Fibroblast of lung (primary cell): ENCODE measurements at regions not wholly inside any gene's neighbourhood (a gene's known extent, or its start where the extent isn't known, plus 50 kb on each side); places are given as distances from the start of the nearest gene placed in this dataset.

Source experiments
- DNase-seq, 2 donors: peaks; one replicate each; pipeline versions ENCODE4 v3.0.0 to v3.0.0-alpha.2; 2010; ENCODE audit warnings: low read depth in 2 of 2
- H2AFZ ChIP-seq: 2 replicates; pipeline ENCODE4 v1.5.1; 2012; ENCODE audit warnings: low read length, control low read depth, inconsistent platforms
- H3K27ac ChIP-seq: 2 replicates; pipeline ENCODE4 v1.5.1; 2011; ENCODE audit warnings: low read length, control low read depth; ENCODE audit not compliant: insufficient read depth
- H3K27me3 ChIP-seq: 2 replicates; pipeline ENCODE4 v1.5.1; 2011; ENCODE audit warnings: mild to moderate bottlenecking, low read length; ENCODE audit not compliant: control insufficient read depth, insufficient read depth
- H3K36me3 ChIP-seq: 2 replicates; pipeline ENCODE4 v1.5.1; 2011; ENCODE audit warnings: low read length; ENCODE audit not compliant: control insufficient read depth, insufficient read depth
- H3K4me1 ChIP-seq: 2 replicates; pipeline ENCODE4 v1.5.1; 2011; ENCODE audit warnings: low read length; ENCODE audit not compliant: control insufficient read depth, insufficient read depth; ENCODE audit errors: extremely low read depth
- H3K4me2 ChIP-seq: 2 replicates; pipeline ENCODE4 v1.5.1; 2011; ENCODE audit warnings: low read length, control low read depth; ENCODE audit not compliant: insufficient read depth; ENCODE audit errors: extremely low read depth
- H3K4me3 ChIP-seq, 4 experiments: fragments of 200-600 bp in 1 of 4; sonication (generic) in 1 of 4; replicated peaks in 1 of 4; 2 replicates each; pipeline ENCODE4 v1.5.1; 2011 to 2016; ENCODE audit warnings: low read length in 4 of 4, low read depth in 3 of 4, mild to moderate bottlenecking in 3 of 4, control low read depth in 2 of 4, inconsistent platforms in 1 of 4, mixed read lengths in 1 of 4; ENCODE audit not compliant: insufficient read depth in 1 of 4; ENCODE audit errors: control extremely low read depth in 1 of 4
- H3K79me2 ChIP-seq: 2 replicates; pipeline ENCODE4 v1.5.1; 2012; ENCODE audit warnings: mild to moderate bottlenecking, low read length, inconsistent platforms; ENCODE audit not compliant: control insufficient read depth, insufficient read depth
- H3K9ac ChIP-seq: 2 replicates; pipeline ENCODE4 v1.5.1; 2011; ENCODE audit warnings: mild to moderate bottlenecking, low read length, control low read depth; ENCODE audit not compliant: insufficient read depth
- H3K9me3 ChIP-seq: 2 replicates; pipeline ENCODE4 v1.5.1; 2012; ENCODE audit warnings: low read depth, low read length; ENCODE audit not compliant: control insufficient read depth, insufficient read depth
- H4K20me1 ChIP-seq: 2 replicates; pipeline ENCODE4 v1.5.1; 2011; ENCODE audit warnings: low read length; ENCODE audit not compliant: control insufficient read depth, insufficient read depth; ENCODE audit errors: extremely low read depth
- CTCF ChIP-seq, 2 donors: IDR thresholded peaks in 1 of 2; conservative IDR thresholded peaks in 1 of 2; 1 replicate in 1 of 2; 2 replicates in 1 of 2; pipeline ENCODE4 v1.5.1; 2011 to 2012; ENCODE audit warnings: low read length in 2 of 2, control low read depth in 1 of 2, inconsistent platforms in 1 of 2, low read depth in 1 of 2, mild to moderate bottlenecking in 1 of 2
- EZH2 ChIP-seq: IDR thresholded peaks from 2 replicates; pipeline ENCODE4 v1.5.1; 2012; ENCODE audit warnings: low read length, control low read depth, mild to moderate bottlenecking; ENCODE audit errors: missing control alignments

GRCh38 chr11:109973486-109973885 lies 119.7 kb upstream of the ZC3H12C start:
- no peak for TF ChIP-seq EZH2
- no peak for TF ChIP-seq CTCF (conservative IDR thresholded peaks at IDR 0.05 in 1 of 2, IDR thresholded peaks at IDR 0.05 in 1 of 2; ENCODE audit: low read depth in 1 of 2, low read length in 2 of 2)

GRCh38 chr11:109974523-109974922 lies 118.7 kb upstream of the ZC3H12C start:
- Histone ChIP-seq H4K20me1 (no peaks in the 10 kb centered on the region), H3K79me2 (no peaks in the 10 kb centered on the region), H3K27ac (no peak overlapping the region), H3K36me3 (no peaks in the 10 kb centered on the region), H3K4me3 (no peak overlapping the region), H3K27me3 (no peaks in the 10 kb centered on the region), H3K4me2 (no peak overlapping the region), H3K9me3 (no peaks in the 10 kb centered on the region), H3K9ac (no peak overlapping the region), H3K4me1 (no peaks in the 10 kb centered on the region), H2AFZ (no peak overlapping the region)
- TF ChIP-seq CTCF (conservative IDR thresholded peaks at IDR 0.05 in 1 of 2, IDR thresholded peaks at IDR 0.05 in 1 of 2; ENCODE audit: low read depth in 1 of 2, low read length in 2 of 2) (no peak), EZH2 (no peak)
- DNase-seq, result no peak

More at GRCh38 chr11:109973486-109973885, 119.7 kb upstream of the ZC3H12C start:
- H3K9ac ChIP-seq, result no peak overlapping the region
- no peak overlapping the region for H3K27ac ChIP-seq
- no peak overlapping the region for H3K4me2 ChIP-seq
- H3K79me2 ChIP-seq, result no peaks in the 10 kb centered on the region
- no peaks in the 10 kb centered on the region for H3K9me3 ChIP-seq
- no peak for DNase-seq
- no peaks in the 10 kb centered on the region for H4K20me1 ChIP-seq
- H3K4me1 ChIP-seq, result no peaks in the 10 kb centered on the region
- H3K27me3 ChIP-seq, result no peaks in the 10 kb centered on the region
- H3K36me3 ChIP-seq, result no peaks in the 10 kb centered on the region
- no peak overlapping the region for H2AFZ ChIP-seq
- H3K4me3 ChIP-seq, result no peak overlapping the region

- Histone ChIP-seq H3K36me3 (no peaks in the 10 kb centered on the region), H3K4me3 (no peak overlapping the region), H3K4me2 (no peak overlapping the region), H3K9ac (no peak overlapping the region), H2AFZ (no peak overlapping the region), H3K4me1 (no peaks in the 10 kb centered on the region), H3K27me3 (no peaks in the 10 kb centered on the region), H3K9me3 (no peaks in the 10 kb centered on the region), H3K79me2 (no peaks in the 10 kb centered on the region), H3K27ac (no peak overlapping the region), H4K20me1 (no peaks in the 10 kb centered on the region)
- peak; percentile 27 to 61 for DNase-seq
- TF ChIP-seq EZH2 (no peak), CTCF (conservative IDR thresholded peaks at IDR 0.05 in 1 of 2, IDR thresholded peaks at IDR 0.05 in 1 of 2; ENCODE audit: low read depth in 1 of 2, low read length in 2 of 2) (no peak)
These were observed 114.3 kb upstream of the ZC3H12C start for GRCh38 chr11:109978895-109979294.
